ENCODE measurements at regions not wholly inside any gene's neighbourhood (a gene's known extent, or its start where the extent isn't known, plus 50 kb on each side); places are given as distances from the start of the nearest gene placed in this dataset.
A peak's percentile ranks its signal among the peaks of the same experiment; 100 is the strongest.

DNA sequence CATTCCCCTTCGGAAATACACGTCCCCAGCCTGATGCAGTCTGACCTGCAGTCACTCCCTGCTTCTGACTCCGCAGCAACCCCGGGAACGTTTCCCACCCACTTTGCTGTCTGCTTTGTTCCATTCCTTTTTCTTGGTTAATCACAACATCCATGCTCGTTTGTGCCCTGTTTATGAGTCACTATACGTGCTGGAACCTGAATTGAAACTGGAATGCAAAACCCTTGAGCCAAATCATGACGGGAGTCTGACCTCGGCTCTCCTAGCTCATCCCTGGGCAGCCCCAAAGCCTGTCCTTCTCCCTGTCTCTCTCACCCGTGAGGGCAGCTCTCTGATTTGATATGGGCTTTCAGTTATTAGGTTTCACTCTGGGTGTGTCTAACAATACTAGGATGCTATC, 57.1 kb upstream of the RNF152 start:
- ChIA-PET POLR2A (ENCODE audit: partially characterized antibody) (no interaction called here), CTCF (ENCODE audit: partially characterized antibody) (no interaction called here)
- Histone ChIP-seq H3K4me3 (ENCODE audit: low read length in 2 of 2) (no peak overlapping the region), H3K27ac (ENCODE audit: low read depth, low read length) (no peak overlapping the region), H3K36me3 (ENCODE audit: insufficient read depth, low read length) (no peaks in the 10 kb centered on the region), H3K27me3 (ENCODE audit: insufficient read depth, low read length) (no peaks in the 10 kb centered on the region), H3K4me1 (ENCODE audit: insufficient read depth, low read length) (peaks cover 13% of the 10 kb centered on the region), H3K9me3 (ENCODE audit: control insufficient read depth in 1 of 2, low read length in 2 of 2) (no peaks in the 10 kb centered on the region)
- Mint-ChIP-seq H3K4me3 (no peak overlapping the region), H3K36me3 (no peaks in the 10 kb centered on the region), H3K27me3 (peaks cover 0 to 2% of the 10 kb centered on the region in 2 donors), H3K4me1 (peaks cover 15 to 20% (median 18%) of the 10 kb centered on the region in 4 donors), H3K27ac (no peak overlapping the region), H3K9me3 (no peaks in the 10 kb centered on the region)
- DNase-seq: no peak
- intact Hi-C loops (cut with micrococcal nuclease): no loop called here

GRCh38 chr18:61948846-61949438, 56.1 kb upstream of the RNF152 start:
- H3K27me3 Mint-ChIP-seq: peaks cover 0 to 2% of the 10 kb centered on the region in 2 donors
- H3K36me3 Mint-ChIP-seq: no peaks in the 10 kb centered on the region
- Histone ChIP-seq H3K36me3 (ENCODE audit: insufficient read depth, low read length) (no peaks in the 10 kb centered on the region), H3K27ac (ENCODE audit: low read depth, low read length) (no peak overlapping the region), H3K4me3 (ENCODE audit: low read length in 2 of 2) (no peak overlapping the region), H3K4me1 (ENCODE audit: insufficient read depth, low read length) (peaks cover 13% of the 10 kb centered on the region), H3K9me3 (ENCODE audit: control insufficient read depth in 1 of 2, low read length in 2 of 2) (no peaks in the 10 kb centered on the region), H3K27me3 (ENCODE audit: insufficient read depth, low read length) (no peaks in the 10 kb centered on the region)
- H3K27ac Mint-ChIP-seq: no peak overlapping the region
- CTCF ChIA-PET (ENCODE audit: partially characterized antibody): no interaction called here
- peaks cover 13 to 23% (median 20%) of the 10 kb centered on the region in 4 donors for H3K4me1 Mint-ChIP-seq
- intact Hi-C loops (cut with micrococcal nuclease): no loop called here
- H3K9me3 Mint-ChIP-seq: peaks cover 0 to 3% (median 0%) of the 10 kb centered on the region in 8 donors
- no peak overlapping the region for H3K4me3 Mint-ChIP-seq
- POLR2A ChIA-PET (ENCODE audit: partially characterized antibody): no interaction called here
- no peak for DNase-seq

DNA sequence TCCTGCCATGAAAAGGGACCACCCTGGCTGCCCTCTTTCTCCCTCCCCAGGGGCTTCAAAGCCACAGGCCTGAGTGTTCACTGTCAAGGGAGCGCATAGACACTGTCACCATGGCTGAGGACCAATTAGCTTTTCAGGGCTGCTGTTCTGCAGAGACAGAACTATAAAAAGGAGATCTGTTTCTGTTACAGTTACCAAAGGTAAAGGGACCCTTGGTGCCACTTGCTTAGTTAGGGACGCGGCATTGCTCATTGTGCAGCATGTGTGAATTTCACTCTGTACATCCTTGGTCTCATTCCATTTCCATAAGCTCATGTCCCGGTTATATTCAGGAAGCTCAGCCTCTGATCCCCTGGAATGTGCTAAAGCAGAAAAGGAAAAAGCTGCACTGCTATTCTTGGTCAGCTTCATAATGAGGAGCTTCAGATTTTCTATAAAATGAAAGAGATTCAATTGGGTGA, 55.5 kb upstream of the RNF152 start:
- H3K4me1 Mint-ChIP-seq: peaks cover 13 to 20% (median 19%) of the 10 kb centered on the region in 4 donors
- H3K27me3 Mint-ChIP-seq: peaks cover 0 to 2% of the 10 kb centered on the region in 2 donors
- Histone ChIP-seq H3K27me3 (ENCODE audit: insufficient read depth, low read length) (no peaks in the 10 kb centered on the region), H3K9me3 (ENCODE audit: control insufficient read depth in 1 of 2, low read length in 2 of 2) (no peaks in the 10 kb centered on the region), H3K4me3 (ENCODE audit: low read length in 2 of 2) (no peak overlapping the region), H3K27ac (ENCODE audit: low read depth, low read length) (no peak overlapping the region), H3K36me3 (ENCODE audit: insufficient read depth, low read length) (no peaks in the 10 kb centered on the region), H3K4me1 (ENCODE audit: insufficient read depth, low read length) (peaks cover 13% of the 10 kb centered on the region)
- peaks cover 0 to 3% (median 0%) of the 10 kb centered on the region in 8 donors for H3K9me3 Mint-ChIP-seq
- CTCF ChIA-PET (ENCODE audit: partially characterized antibody): no interaction called here
- POLR2A ChIA-PET (ENCODE audit: partially characterized antibody): no interaction called here
- intact Hi-C loops (cut with micrococcal nuclease): no loop called here
- H3K36me3 Mint-ChIP-seq: no peaks in the 10 kb centered on the region
- no peak overlapping the region for H3K4me3 Mint-ChIP-seq
- no peak for DNase-seq
- no peak overlapping the region for H3K27ac Mint-ChIP-seq

DNA sequence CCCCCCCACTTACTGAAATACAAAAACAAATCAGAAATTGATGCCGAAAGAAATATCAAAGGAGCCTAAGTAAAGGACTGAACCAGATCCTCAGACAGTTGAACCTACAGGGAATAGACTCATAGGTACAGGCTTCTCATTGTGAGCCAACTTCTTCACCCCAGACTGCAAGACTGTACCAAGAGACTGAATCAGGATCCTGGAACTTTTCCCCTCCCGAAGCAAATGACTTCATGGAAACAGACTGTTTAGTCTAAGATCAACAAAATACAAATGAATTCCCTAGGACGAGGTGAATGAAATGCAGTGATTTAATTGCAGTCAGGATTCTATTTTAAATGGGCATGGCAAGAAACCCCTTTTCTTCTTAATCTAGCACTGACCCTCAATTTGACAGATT, 53.6 kb upstream of the RNF152 start:
- H3K4me3 Mint-ChIP-seq: no peak overlapping the region
- DNase-seq: no peak
- H3K36me3 Mint-ChIP-seq: no peaks in the 10 kb centered on the region
- intact Hi-C loops (cut with micrococcal nuclease): no loop called here
- peaks cover 0 to 2% of the 10 kb centered on the region in 2 donors for H3K27me3 Mint-ChIP-seq
- H3K9me3 Mint-ChIP-seq: peaks cover 0 to 3% (median 0%) of the 10 kb centered on the region in 8 donors
- no peak overlapping the region for H3K27ac Mint-ChIP-seq
- ChIA-PET CTCF (ENCODE audit: partially characterized antibody) (no interaction called here), POLR2A (ENCODE audit: partially characterized antibody) (no interaction called here)
- Histone ChIP-seq H3K36me3 (ENCODE audit: insufficient read depth, low read length) (no peaks in the 10 kb centered on the region), H3K27me3 (ENCODE audit: insufficient read depth, low read length) (no peaks in the 10 kb centered on the region), H3K4me1 (ENCODE audit: insufficient read depth, low read length) (peaks cover 10% of the 10 kb centered on the region), H3K4me3 (ENCODE audit: low read length in 2 of 2) (no peak overlapping the region), H3K27ac (ENCODE audit: low read depth, low read length) (no peak overlapping the region), H3K9me3 (ENCODE audit: control insufficient read depth in 1 of 2, low read length in 2 of 2) (no peaks in the 10 kb centered on the region)
- peaks cover 11 to 18% (median 16%) of the 10 kb centered on the region in 4 donors for H3K4me1 Mint-ChIP-seq

GRCh38 chr18:61943175-61943964, 50.6 kb upstream of the RNF152 start:
- ChIA-PET POLR2A (ENCODE audit: partially characterized antibody) (no interaction called here), CTCF (ENCODE audit: partially characterized antibody) (no interaction called here)
- H3K9me3 Mint-ChIP-seq: peaks cover 0 to 4% (median 0%) of the 10 kb centered on the region in 8 donors
- intact Hi-C loops (cut with micrococcal nuclease): no loop called here
- peak overlapping the region in 1 of 7 donors; percentile 8 for H3K27ac Mint-ChIP-seq
- H3K36me3 Mint-ChIP-seq: no peaks in the 10 kb centered on the region
- Histone ChIP-seq H3K4me3 (ENCODE audit: low read length in 2 of 2) (no peak overlapping the region), H3K27me3 (ENCODE audit: insufficient read depth, low read length) (no peaks in the 10 kb centered on the region), H3K36me3 (ENCODE audit: insufficient read depth, low read length) (no peaks in the 10 kb centered on the region), H3K9me3 (ENCODE audit: control insufficient read depth in 1 of 2, low read length in 2 of 2) (no peaks in the 10 kb centered on the region), H3K4me1 (ENCODE audit: insufficient read depth, low read length) (peaks cover 8% of the 10 kb centered on the region), H3K27ac (ENCODE audit: low read depth, low read length) (no peak overlapping the region)
- no peak for DNase-seq
- H3K4me1 Mint-ChIP-seq: peaks cover 11 to 24% (median 16%) of the 10 kb centered on the region in 4 donors
- H3K27me3 Mint-ChIP-seq: peaks cover 0 to 2% of the 10 kb centered on the region in 2 donors
- H3K4me3 Mint-ChIP-seq: no peak overlapping the region

All from CD4-positive, alpha-beta memory T cell (primary cell).